ENCODE measurements at regions not wholly inside any gene's neighbourhood (a gene's known extent, or its start where the extent isn't known, plus 50 kb on each side); places are given as distances from the start of the nearest gene placed in this dataset.

GRCh38 chr2:187655001-187655400, 100.8 kb upstream of the TFPI start:
- no peaks in the 10 kb centered on the region for H3K9me3 ChIP-seq (ENCODE audit: control insufficient read depth in 4 of 4, low read length in 3 of 4)
- WGBS = 75% methylated on average over 9 of the region's 9 CpGs
- no peak overlapping the region for H3K27ac ChIP-seq (ENCODE audit: low read depth in 1 of 2, low read length in 2 of 2)
- H3K4me3 ChIP-seq (ENCODE audit: low read depth in 1 of 3, low read length in 3 of 3) = no peak overlapping the region
- DNase-seq (ENCODE audit: low spot score) = no peak
- H3K36me3 ChIP-seq (ENCODE audit: control insufficient read depth in 4 of 4, insufficient read depth in 3 of 4, low read depth in 1 of 4, low read length in 3 of 4) = no peaks in the 10 kb centered on the region
- no peaks in the 10 kb centered on the region for H3K4me1 ChIP-seq (ENCODE audit: control insufficient read depth in 4 of 4, insufficient read depth in 4 of 4, low read length in 3 of 4)
- peaks cover 0 to 5% (median 0%) of the 10 kb centered on the region in 4 donors for H3K27me3 ChIP-seq (ENCODE audit: control insufficient read depth in 4 of 4, insufficient read depth in 4 of 4, low read length in 3 of 4)
- H3K9ac ChIP-seq (ENCODE audit: low read depth in 1 of 2, low read length in 2 of 2) = no peak overlapping the region
- TF ChIP-seq SP1 (IDR thresholded peaks at IDR 0.05) = no peak
- TF ChIP-seq ZBTB33 (IDR thresholded peaks at IDR 0.05) = no peak
- TF ChIP-seq YY1 (IDR thresholded peaks at IDR 0.05) = no peak
- no peak for TF ChIP-seq GABPA (IDR thresholded peaks at IDR 0.05 in 1 of 2, conservative IDR thresholded peaks at IDR 0.05 in 1 of 2)
- no peak for TF ChIP-seq TAF1 (conservative IDR thresholded peaks at IDR 0.05)
- no peak for TF ChIP-seq REST (IDR thresholded peaks at IDR 0.05)

- H3K9ac ChIP-seq (ENCODE audit: low read depth in 1 of 2, low read length in 2 of 2) = no peak overlapping the region
- WGBS = 62% methylated on average over 4 of the region's 4 CpGs
- TF ChIP-seq NR2F2 (IDR thresholded peaks at IDR 0.05) (no peak), RAD21 (IDR thresholded peaks at IDR 0.05) (no peak), HNF4G (IDR thresholded peaks at IDR 0.05) (no peak), REST (IDR thresholded peaks at IDR 0.05) (no peak), EGR1 (IDR thresholded peaks at IDR 0.05; ENCODE audit: low read depth in 2 of 2) (no peak), TAF1 (conservative IDR thresholded peaks at IDR 0.05) (no peak), SP1 (IDR thresholded peaks at IDR 0.05) (no peak), RXRA (IDR thresholded peaks at IDR 0.05) (no peak), HNF4A (conservative IDR thresholded peaks at IDR 0.05) (no peak), YY1 (IDR thresholded peaks at IDR 0.05) (no peak), JUND (IDR thresholded peaks at IDR 0.05) (no peak), FOXA2 (IDR thresholded peaks at IDR 0.05) (no peak), MAX (IDR thresholded peaks at IDR 0.05) (no peak), CTCF (IDR thresholded peaks at IDR 0.05; ENCODE audit: low read depth, low read length, missing input control) (no peak), FOXA1 (IDR thresholded peaks at IDR 0.05) (no peak), GABPA (IDR thresholded peaks at IDR 0.05 in 1 of 2, conservative IDR thresholded peaks at IDR 0.05 in 1 of 2) (no peak)
- H3K27ac ChIP-seq (ENCODE audit: low read depth in 1 of 2, low read length in 2 of 2) = no peak overlapping the region
- H3K27me3 ChIP-seq (ENCODE audit: control insufficient read depth in 4 of 4, insufficient read depth in 4 of 4, low read length in 3 of 4) = peaks cover 0 to 5% (median 0%) of the 10 kb centered on the region in 4 donors
- no peak overlapping the region for H3K4me3 ChIP-seq (ENCODE audit: low read depth in 1 of 3, low read length in 3 of 3)
- no peaks in the 10 kb centered on the region for H3K36me3 ChIP-seq (ENCODE audit: control insufficient read depth in 4 of 4, insufficient read depth in 3 of 4, low read depth in 1 of 4, low read length in 3 of 4)
- no peaks in the 10 kb centered on the region for H3K4me1 ChIP-seq (ENCODE audit: control insufficient read depth in 4 of 4, insufficient read depth in 4 of 4, low read length in 3 of 4)
- no peak for DNase-seq (ENCODE audit: low spot score)
- no peaks in the 10 kb centered on the region for H3K9me3 ChIP-seq (ENCODE audit: control insufficient read depth in 4 of 4, low read length in 3 of 4)
Measured at GRCh38 chr2:187656123-187656522, 101.9 kb upstream of the TFPI start.

Data from liver (tissue), 8 donors.